ENCODE measurements at regions not wholly inside any gene's neighbourhood (a gene's known extent, or its start where the extent isn't known, plus 50 kb on each side); places are given as distances from the start of the nearest gene placed in this dataset.
"Not testable (repeated sequence)": the region's sequence is repeated elsewhere in the genome, so short reads cannot be mapped to it uniquely, and the experiment has no call there.

- no peak overlapping the region for H3K4me3 ChIP-seq (ENCODE audit: low read depth, low read length)
- no peak for DNase-seq (ENCODE audit: low read depth)
- TF ChIP-seq CTCF (IDR thresholded peaks at IDR 0.05; ENCODE audit: control insufficient read depth, extremely low read depth, insufficient read depth): no peak
Observed at GRCh38 chr13:84088996-84089395, 206.7 kb upstream of the SLITRK1 start.

DNA sequence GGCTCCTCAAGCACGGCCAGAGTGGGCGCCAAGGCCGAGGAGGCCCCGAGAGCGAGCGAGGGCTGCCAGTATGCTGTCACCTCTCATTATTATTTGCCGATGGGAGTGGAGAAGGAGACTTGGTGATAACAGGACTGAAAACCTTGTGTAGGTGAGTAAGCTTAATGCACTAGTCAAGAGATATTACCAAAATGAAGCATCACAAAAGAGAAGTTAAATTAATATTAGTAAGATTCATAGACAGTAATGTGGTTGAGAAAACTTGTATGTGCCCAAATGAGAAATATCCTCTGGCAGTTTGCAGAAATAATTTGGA lies 204.5 kb upstream of the SLITRK1 start:
- TF ChIP-seq CTCF (IDR thresholded peaks at IDR 0.05; ENCODE audit: control insufficient read depth, extremely low read depth, insufficient read depth): no peak
- no peak for DNase-seq (ENCODE audit: low read depth)
- no peak overlapping the region for H3K4me3 ChIP-seq (ENCODE audit: low read depth, low read length)

GRCh38 chr13:84086098-84086846 lies 204.0 kb upstream of the SLITRK1 start:
- not testable (repeated sequence) for H3K4me3 ChIP-seq (ENCODE audit: low read depth, low read length); DNase-seq (ENCODE audit: low read depth)

GRCh38 chr13:84082462-84082861 lies 200.2 kb upstream of the SLITRK1 start:
- H3K4me3 ChIP-seq (ENCODE audit: low read depth, low read length): no peak overlapping the region
- DNase-seq (ENCODE audit: low read depth): no peak
- no peak for TF ChIP-seq CTCF (IDR thresholded peaks at IDR 0.05; ENCODE audit: control insufficient read depth, extremely low read depth, insufficient read depth)

DNA sequence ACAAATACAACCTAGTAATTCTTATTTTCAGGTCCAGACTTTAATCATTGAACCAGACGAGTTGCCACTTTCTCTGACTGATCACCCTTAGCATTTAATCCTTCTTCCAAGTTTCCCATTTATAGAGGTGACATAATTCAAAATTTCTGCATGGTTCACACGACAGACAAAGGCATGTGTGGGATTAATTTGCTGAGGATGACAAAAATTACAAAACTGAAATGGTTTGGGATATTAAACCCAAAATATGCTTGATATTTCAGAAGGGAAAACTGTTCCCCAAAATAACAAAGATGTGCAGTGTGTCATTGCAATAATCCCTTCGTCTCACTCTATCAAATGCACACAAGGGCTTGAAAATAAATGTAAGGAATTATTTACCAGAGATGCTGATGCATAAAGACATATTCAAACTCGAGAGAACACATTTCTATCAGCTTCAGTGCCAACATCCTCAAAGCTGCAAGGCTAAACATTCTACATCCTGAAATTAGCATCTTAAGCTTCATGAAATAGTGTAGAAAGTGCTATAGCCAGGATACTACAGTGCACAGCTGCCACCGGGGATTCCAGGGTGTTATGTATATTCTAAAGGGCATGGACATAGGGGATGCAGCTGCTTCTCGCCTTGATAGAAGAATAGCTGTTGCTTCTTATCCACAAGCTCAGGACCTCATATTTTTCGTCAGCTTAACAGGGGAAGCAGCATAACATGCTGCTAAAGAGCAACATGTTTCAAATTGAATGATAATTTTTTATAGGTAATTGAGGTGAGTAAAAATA lies 198.7 kb upstream of the SLITRK1 start:
- no peak overlapping the region for H3K4me3 ChIP-seq (ENCODE audit: low read depth, low read length)
- no peak for TF ChIP-seq CTCF (IDR thresholded peaks at IDR 0.05; ENCODE audit: control insufficient read depth, extremely low read depth, insufficient read depth)
- no peak for DNase-seq (ENCODE audit: low read depth)

DNA sequence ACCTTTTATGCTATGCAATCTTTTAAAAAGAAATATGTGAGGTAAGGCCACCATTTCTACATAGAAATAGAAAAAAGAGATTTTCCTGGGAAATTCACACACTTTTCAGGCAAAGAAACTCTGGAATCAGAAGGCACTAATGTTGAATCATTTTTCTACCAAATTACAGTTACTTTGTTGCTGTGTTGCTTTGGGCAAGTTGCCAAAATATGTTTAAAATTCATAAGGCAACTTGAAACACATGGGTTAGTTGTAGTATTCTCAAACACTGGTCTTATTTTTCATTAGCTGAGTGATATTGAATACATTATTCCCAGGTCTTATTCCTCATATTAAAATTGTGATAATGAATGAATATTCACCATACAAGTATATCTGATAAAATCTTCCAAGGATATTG lies 195.0 kb upstream of the SLITRK1 start:
- no peak for TF ChIP-seq CTCF (IDR thresholded peaks at IDR 0.05; ENCODE audit: control insufficient read depth, extremely low read depth, insufficient read depth)
- H3K4me3 ChIP-seq (ENCODE audit: low read depth, low read length): no peak overlapping the region
- DNase-seq (ENCODE audit: low read depth): no peak

- TF ChIP-seq CTCF (IDR thresholded peaks at IDR 0.05; ENCODE audit: control insufficient read depth, extremely low read depth, insufficient read depth): no peak
- DNase-seq (ENCODE audit: low read depth): no peak
- no peak overlapping the region for H3K4me3 ChIP-seq (ENCODE audit: low read depth, low read length)
Observed at GRCh38 chr13:84076280-84076679, 194.0 kb upstream of the SLITRK1 start.

Measured in LNCaP clone FGC (cell line).